Gastroesophageal sphincter (tissue), 3 donors: ENCODE measurements at regions not wholly inside any gene's neighbourhood (a gene's known extent, or its start where the extent isn't known, plus 50 kb on each side); places are given as distances from the start of the nearest gene placed in this dataset.

Source experiments
- CTCF ChIP-seq, 4 experiments: fragments of 200-600 bp in 2 of 4; fragments of 450-650 bp in 2 of 4; sonication (generic) in 1 of 4; IDR thresholded peaks; one replicate each; pipeline ENCODE4 v1.5.1; 2017 to 2019; ENCODE audit warnings: antibody characterized with exemption in 4 of 4, mild to moderate bottlenecking in 2 of 4, moderate library complexity in 2 of 4
- EP300 ChIP-seq: sonication (generic); formaldehyde crosslinking; IDR thresholded peaks from one replicate; pipeline ENCODE4 v1.6.1; 2017; ENCODE audit warnings: antibody characterized with exemption, mild to moderate bottlenecking
- POLR2AphosphoS5 ChIP-seq: sonication (generic); formaldehyde crosslinking; IDR thresholded peaks from one replicate; pipeline ENCODE4 v1.6.1; 2017; ENCODE audit warnings: antibody characterized with exemption

- TF ChIP-seq CTCF (IDR thresholded peaks at IDR 0.05) (no peak), POLR2AphosphoS5 (no peak), EP300 (no peak)
These were observed 318.5 kb upstream of the RUNX1 start for GRCh38 chr21:35367553-35367952.
